ENCODE measurements at regions not wholly inside any gene's neighbourhood (a gene's known extent, or its start where the extent isn't known, plus 50 kb on each side); places are given as distances from the start of the nearest gene placed in this dataset.
A peak's percentile ranks its signal among the peaks of the same experiment; 100 is the strongest.

GRCh38 chr5:145163876-145164275 is 671.3 kb downstream of the PRELID2 start:
- DNase-seq: no peak

GRCh38 chr5:145162626-145163025 is 672.5 kb downstream of the PRELID2 start:
- no peak for DNase-seq

- no peak for DNase-seq
Measured at GRCh38 chr5:145161391-145161790, 673.8 kb downstream of the PRELID2 start.

GRCh38 chr5:145160679-145161078 is 674.5 kb downstream of the PRELID2 start:
- DNase-seq: no peak

GRCh38 chr5:145158730-145159129 is 676.4 kb downstream of the PRELID2 start:
- DNase-seq: no peak

GRCh38 chr5:145157841-145158240 is 677.3 kb downstream of the PRELID2 start:
- DNase-seq: no peak

- no peak for DNase-seq
Measured at GRCh38 chr5:145141534-145141933, 693.6 kb downstream of the PRELID2 start.

- no peak for DNase-seq
Measured at GRCh38 chr5:145130996-145131395, 704.1 kb downstream of the PRELID2 start.

GRCh38 chr5:145129797-145130196 is 705.3 kb downstream of the PRELID2 start:
- no peak for DNase-seq

GRCh38 chr5:145124806-145125205 is 710.3 kb downstream of the PRELID2 start:
- DNase-seq: no peak

GRCh38 chr5:145118611-145119010 is 716.5 kb downstream of the PRELID2 start:
- DNase-seq: no peak

GRCh38 chr5:145118127-145118526 is 717.0 kb downstream of the PRELID2 start:
- DNase-seq: no peak

GRCh38 chr5:145117285-145117684 is 717.9 kb downstream of the PRELID2 start:
- DNase-seq: no peak

- no peak for DNase-seq
Measured at GRCh38 chr5:145111420-145111819, 723.7 kb downstream of the PRELID2 start.

- no peak for DNase-seq
Measured at GRCh38 chr5:145110834-145111233, 724.3 kb downstream of the PRELID2 start.

- DNase-seq: no peak
Measured at GRCh38 chr5:145110181-145110580, 725.0 kb downstream of the PRELID2 start.

GRCh38 chr5:145105384-145105783 is 729.8 kb downstream of the PRELID2 start:
- DNase-seq: no peak

GRCh38 chr5:145104106-145104505 is 731.0 kb downstream of the PRELID2 start:
- no peak for DNase-seq

- DNase-seq: peak; percentile 7
Measured at GRCh38 chr5:145101246-145101645, 733.9 kb downstream of the PRELID2 start.

GRCh38 chr5:145090115-145090514 is 745.0 kb downstream of the PRELID2 start:
- DNase-seq: no peak

- DNase-seq: no peak
Measured at GRCh38 chr5:145084834-145085233, 750.3 kb downstream of the PRELID2 start.

- no peak for DNase-seq
Measured at GRCh38 chr5:145077028-145077427, 758.1 kb downstream of the PRELID2 start.

GRCh38 chr5:145076040-145076439 is 759.1 kb downstream of the PRELID2 start:
- no peak for DNase-seq

- peak; percentile 80 for DNase-seq
Measured at GRCh38 chr5:145072889-145073288, 762.3 kb downstream of the PRELID2 start.

GRCh38 chr5:145068721-145069120 is 766.4 kb downstream of the PRELID2 start:
- DNase-seq: no peak
